ENCODE measurements at regions not wholly inside any gene's neighbourhood (a gene's known extent, or its start where the extent isn't known, plus 50 kb on each side); places are given as distances from the start of the nearest gene placed in this dataset.

DNA sequence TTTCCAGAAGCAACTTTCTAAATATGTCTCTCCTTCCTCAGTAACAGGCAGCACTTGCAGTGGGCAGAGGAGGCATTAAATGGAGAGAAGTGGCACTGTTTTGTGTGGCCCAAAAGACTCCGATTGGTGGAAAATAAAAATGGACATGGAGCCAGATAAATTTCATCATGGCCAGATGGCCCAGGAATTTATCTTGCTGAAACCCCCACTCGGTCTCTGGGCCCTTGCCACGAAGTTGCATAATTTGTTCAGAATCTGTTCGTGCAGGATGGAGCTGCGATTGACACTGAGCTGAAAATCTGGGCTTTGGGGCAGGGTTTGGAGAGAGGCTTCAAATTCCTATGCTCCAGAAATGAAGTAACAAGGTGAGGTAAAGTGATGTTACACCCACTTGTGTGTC lies 65.5 kb downstream of the C11orf91 start:
- TF ChIP-seq POLR2A (IDR thresholded peaks at IDR 0.05), result no peak
- TF ChIP-seq, protein P1, sequence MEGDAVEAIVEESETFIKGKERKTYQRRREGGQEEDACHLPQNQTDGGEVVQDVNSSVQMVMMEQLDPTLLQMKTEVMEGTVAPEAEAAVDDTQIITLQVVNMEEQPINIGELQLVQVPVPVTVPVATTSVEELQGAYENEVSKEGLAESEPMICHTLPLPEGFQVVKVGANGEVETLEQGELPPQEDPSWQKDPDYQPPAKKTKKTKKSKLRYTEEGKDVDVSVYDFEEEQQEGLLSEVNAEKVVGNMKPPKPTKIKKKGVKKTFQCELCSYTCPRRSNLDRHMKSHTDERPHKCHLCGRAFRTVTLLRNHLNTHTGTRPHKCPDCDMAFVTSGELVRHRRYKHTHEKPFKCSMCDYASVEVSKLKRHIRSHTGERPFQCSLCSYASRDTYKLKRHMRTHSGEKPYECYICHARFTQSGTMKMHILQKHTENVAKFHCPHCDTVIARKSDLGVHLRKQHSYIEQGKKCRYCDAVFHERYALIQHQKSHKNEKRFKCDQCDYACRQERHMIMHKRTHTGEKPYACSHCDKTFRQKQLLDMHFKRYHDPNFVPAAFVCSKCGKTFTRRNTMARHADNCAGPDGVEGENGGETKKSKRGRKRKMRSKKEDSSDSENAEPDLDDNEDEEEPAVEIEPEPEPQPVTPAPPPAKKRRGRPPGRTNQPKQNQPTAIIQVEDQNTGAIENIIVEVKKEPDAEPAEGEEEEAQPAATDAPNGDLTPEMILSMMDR (IDR thresholded peaks at IDR 0.05 in 4 of 5, conservative IDR thresholded peaks at IDR 0.05 in 1 of 5), result no peak

All from gastrocnemius medialis (tissue), 4 donors.